ENCODE measurements at regions not wholly inside any gene's neighbourhood (a gene's known extent, or its start where the extent isn't known, plus 50 kb on each side); places are given as distances from the start of the nearest gene placed in this dataset.

- DNase-seq (ENCODE audit: extremely low spot score in 2 of 2), result no peak
- H3K27ac ChIP-seq, result no peak overlapping the region
- H3K9me3 ChIP-seq, result no peaks in the 10 kb centered on the region
- H3K4me3 ChIP-seq, result no peak overlapping the region
- intact Hi-C loops (cut with DNase I), result no loop called here
- H3K27me3 ChIP-seq, result no peaks in the 10 kb centered on the region
- no peaks in the 10 kb centered on the region for H3K36me3 ChIP-seq
- no peaks in the 10 kb centered on the region for H3K4me1 ChIP-seq
- TF ChIP-seq, protein P1, sequence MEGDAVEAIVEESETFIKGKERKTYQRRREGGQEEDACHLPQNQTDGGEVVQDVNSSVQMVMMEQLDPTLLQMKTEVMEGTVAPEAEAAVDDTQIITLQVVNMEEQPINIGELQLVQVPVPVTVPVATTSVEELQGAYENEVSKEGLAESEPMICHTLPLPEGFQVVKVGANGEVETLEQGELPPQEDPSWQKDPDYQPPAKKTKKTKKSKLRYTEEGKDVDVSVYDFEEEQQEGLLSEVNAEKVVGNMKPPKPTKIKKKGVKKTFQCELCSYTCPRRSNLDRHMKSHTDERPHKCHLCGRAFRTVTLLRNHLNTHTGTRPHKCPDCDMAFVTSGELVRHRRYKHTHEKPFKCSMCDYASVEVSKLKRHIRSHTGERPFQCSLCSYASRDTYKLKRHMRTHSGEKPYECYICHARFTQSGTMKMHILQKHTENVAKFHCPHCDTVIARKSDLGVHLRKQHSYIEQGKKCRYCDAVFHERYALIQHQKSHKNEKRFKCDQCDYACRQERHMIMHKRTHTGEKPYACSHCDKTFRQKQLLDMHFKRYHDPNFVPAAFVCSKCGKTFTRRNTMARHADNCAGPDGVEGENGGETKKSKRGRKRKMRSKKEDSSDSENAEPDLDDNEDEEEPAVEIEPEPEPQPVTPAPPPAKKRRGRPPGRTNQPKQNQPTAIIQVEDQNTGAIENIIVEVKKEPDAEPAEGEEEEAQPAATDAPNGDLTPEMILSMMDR (IDR thresholded peaks at IDR 0.05), result no peak
- TF ChIP-seq POLR2AphosphoS5 (IDR thresholded peaks at IDR 0.05; ENCODE audit: insufficient read depth in 1 of 2, low read depth in 1 of 2) (no peak), POLR2A (IDR thresholded peaks at IDR 0.05) (no peak)
Measured at GRCh38 chr2:238763471-238763995, 84.4 kb upstream of the TWIST2 start.

- Histone ChIP-seq H3K27ac (no peak overlapping the region), H3K9me3 (no peaks in the 10 kb centered on the region), H3K4me1 (no peaks in the 10 kb centered on the region), H3K4me3 (no peak overlapping the region), H3K36me3 (no peaks in the 10 kb centered on the region), H3K27me3 (no peaks in the 10 kb centered on the region)
- DNase-seq (ENCODE audit: extremely low spot score in 2 of 2), result no peak
- TF ChIP-seq POLR2A (IDR thresholded peaks at IDR 0.05), result no peak
- TF ChIP-seq, protein P1 (IDR thresholded peaks at IDR 0.05), result no peak
- no peak for TF ChIP-seq POLR2AphosphoS5 (IDR thresholded peaks at IDR 0.05; ENCODE audit: insufficient read depth in 1 of 2, low read depth in 1 of 2)
- intact Hi-C loops (cut with DNase I), result no loop called here
Measured at GRCh38 chr2:238765590-238765989, 82.3 kb upstream of the TWIST2 start.

- no peaks in the 10 kb centered on the region for H3K4me1 ChIP-seq
- DNase-seq (ENCODE audit: extremely low spot score in 2 of 2), result no peak
- intact Hi-C loops (cut with DNase I), result no loop called here
- H3K27me3 ChIP-seq, result no peaks in the 10 kb centered on the region
- H3K27ac ChIP-seq, result no peak overlapping the region
- no peak overlapping the region for H3K4me3 ChIP-seq
- TF ChIP-seq POLR2A (IDR thresholded peaks at IDR 0.05) (no peak), POLR2AphosphoS5 (IDR thresholded peaks at IDR 0.05; ENCODE audit: insufficient read depth in 1 of 2, low read depth in 1 of 2) (no peak)
- TF ChIP-seq, protein P1 (IDR thresholded peaks at IDR 0.05), result no peak
- H3K9me3 ChIP-seq, result no peaks in the 10 kb centered on the region
- H3K36me3 ChIP-seq, result no peaks in the 10 kb centered on the region
Measured at GRCh38 chr2:238771218-238771617, 76.7 kb upstream of the TWIST2 start.

DNA sequence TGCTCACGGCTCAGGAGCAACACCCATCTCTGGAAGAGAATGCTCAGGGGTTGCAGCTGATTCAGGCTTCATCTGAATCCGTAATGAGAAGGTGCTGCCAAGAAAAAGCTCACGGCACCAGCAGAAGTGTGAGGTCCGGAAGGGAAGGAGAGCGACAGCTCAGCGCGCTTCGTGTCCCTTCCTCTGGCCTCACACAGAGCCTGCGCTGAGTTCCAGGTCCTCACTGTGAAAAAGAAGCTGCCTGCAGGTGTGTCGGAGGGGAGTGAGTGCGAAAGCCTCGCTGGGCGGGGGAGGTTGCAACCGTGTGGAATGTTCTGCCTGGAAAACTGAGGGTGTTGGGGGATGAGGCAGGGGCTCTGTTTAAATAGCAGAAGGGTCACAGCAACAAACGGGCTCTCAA, 76.2 kb upstream of the TWIST2 start:
- TF ChIP-seq, protein P1 (IDR thresholded peaks at IDR 0.05), result no peak
- no peak for TF ChIP-seq POLR2A (IDR thresholded peaks at IDR 0.05)
- no peak for TF ChIP-seq POLR2AphosphoS5 (IDR thresholded peaks at IDR 0.05; ENCODE audit: insufficient read depth in 1 of 2, low read depth in 1 of 2)

DNA sequence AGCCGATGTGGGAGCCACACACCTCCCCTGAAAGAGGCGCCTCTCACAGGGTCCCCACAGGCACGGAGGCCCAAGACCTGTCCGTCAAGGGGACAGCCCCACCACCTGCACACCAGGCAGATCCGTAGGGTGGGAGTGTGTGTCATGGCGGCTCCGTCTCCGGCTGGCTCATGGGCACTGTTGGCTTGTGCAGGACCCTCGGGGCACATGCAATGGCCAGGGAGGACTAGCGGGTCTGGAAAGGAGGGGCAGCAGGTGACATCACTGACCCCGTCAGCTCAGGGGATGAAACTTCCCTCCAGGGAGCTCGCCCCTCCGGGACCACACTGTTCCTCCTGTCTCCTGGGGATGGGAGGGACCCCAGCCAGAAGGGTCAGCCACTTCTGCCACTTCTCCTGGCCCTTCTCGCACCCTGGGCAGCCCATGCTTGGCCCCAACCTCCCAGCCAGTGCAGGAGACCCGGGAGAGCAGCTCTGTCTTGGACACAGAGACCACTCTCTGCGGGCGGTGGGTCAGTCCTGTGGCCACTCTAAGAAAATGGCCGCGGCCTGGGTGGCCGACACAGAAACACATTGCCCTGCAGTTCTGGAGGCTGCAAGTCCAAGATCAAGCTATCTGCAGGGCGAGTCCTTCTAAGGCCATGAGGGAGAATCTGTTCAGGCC, 75.1 kb upstream of the TWIST2 start:
- intact Hi-C loops (cut with DNase I), result no loop called here
- no peak for DNase-seq (ENCODE audit: extremely low spot score in 2 of 2)

More for the DNA sequence above, 76.2 kb upstream of the TWIST2 start:
- Histone ChIP-seq H3K36me3 (no peaks in the 10 kb centered on the region), H3K4me1 (no peaks in the 10 kb centered on the region), H3K27ac (no peak overlapping the region), H3K9me3 (no peaks in the 10 kb centered on the region), H3K27me3 (no peaks in the 10 kb centered on the region), H3K4me3 (no peak overlapping the region)
- DNase-seq (ENCODE audit: extremely low spot score in 2 of 2), result no peak
- intact Hi-C loops (cut with DNase I), result no loop called here

More for the DNA sequence above, 75.1 kb upstream of the TWIST2 start:
- H3K4me3 ChIP-seq, result no peak overlapping the region
- H3K27me3 ChIP-seq, result no peaks in the 10 kb centered on the region
- H3K36me3 ChIP-seq, result no peaks in the 10 kb centered on the region
- H3K4me1 ChIP-seq, result no peaks in the 10 kb centered on the region
- H3K9me3 ChIP-seq, result no peaks in the 10 kb centered on the region
- TF ChIP-seq POLR2A (IDR thresholded peaks at IDR 0.05) (no peak), POLR2AphosphoS5 (IDR thresholded peaks at IDR 0.05; ENCODE audit: insufficient read depth in 1 of 2, low read depth in 1 of 2) (no peak)
- TF ChIP-seq, protein P1 (IDR thresholded peaks at IDR 0.05), result no peak
- H3K27ac ChIP-seq, result no peak overlapping the region

Measured in vagina (tissue), 2 donors.